ENCODE measurements at regions not wholly inside any gene's neighbourhood (a gene's known extent, or its start where the extent isn't known, plus 50 kb on each side); places are given as distances from the start of the nearest gene placed in this dataset.

GRCh38 chr3:64382153-64382552, 156.9 kb upstream of the PRICKLE2 start:
- H3K36me3 ChIP-seq (ENCODE audit: insufficient read depth, insufficient read length, low read length), result no peaks in the 10 kb centered on the region
- DNase-seq (ENCODE audit: low read depth, low spot score), result no peak
- TF ChIP-seq SUZ12 (IDR thresholded peaks at IDR 0.05; ENCODE audit: extremely low read depth, insufficient read depth, insufficient read length) (no peak), YY1 (IDR thresholded peaks at IDR 0.05; ENCODE audit: insufficient read depth, insufficient read length) (no peak), ZNF274 (IDR thresholded peaks at IDR 0.05; ENCODE audit: low read depth, low read length) (no peak)
- no peaks in the 10 kb centered on the region for H3K4me1 ChIP-seq (ENCODE audit: insufficient read depth, insufficient read length)
- H3K4me3 ChIP-seq (ENCODE audit: insufficient read length, low read depth), result no peak overlapping the region
- H3K9me3 ChIP-seq (ENCODE audit: insufficient read depth, low read length), result no peaks in the 10 kb centered on the region; the same call in 1 of the 2 replicates
- H3K9ac ChIP-seq (ENCODE audit: insufficient read length, low read depth), result no peak overlapping the region
- H3K27me3 ChIP-seq (ENCODE audit: insufficient read depth, insufficient read length), result no peaks in the 10 kb centered on the region

- no peak for DNase-seq (ENCODE audit: low read depth, low spot score)
- no peak for TF ChIP-seq ZNF274 (IDR thresholded peaks at IDR 0.05; ENCODE audit: low read depth, low read length)
- TF ChIP-seq SUZ12 (IDR thresholded peaks at IDR 0.05; ENCODE audit: extremely low read depth, insufficient read depth, insufficient read length), result no peak
- no peak for TF ChIP-seq YY1 (IDR thresholded peaks at IDR 0.05; ENCODE audit: insufficient read depth, insufficient read length)
- Histone ChIP-seq H3K4me1 (ENCODE audit: insufficient read depth, insufficient read length) (no peaks in the 10 kb centered on the region), H3K27me3 (ENCODE audit: insufficient read depth, insufficient read length) (no peaks in the 10 kb centered on the region), H3K9me3 (ENCODE audit: insufficient read depth, low read length) (no peaks in the 10 kb centered on the region; the same call in 1 of the 2 replicates), H3K36me3 (ENCODE audit: insufficient read depth, insufficient read length, low read length) (no peaks in the 10 kb centered on the region), H3K9ac (ENCODE audit: insufficient read length, low read depth) (no peak overlapping the region), H3K4me3 (ENCODE audit: insufficient read length, low read depth) (no peak overlapping the region)
These were observed 156.1 kb upstream of the PRICKLE2 start for GRCh38 chr3:64381367-64381766.

GRCh38 chr3:64380546-64380945, 155.3 kb upstream of the PRICKLE2 start:
- Histone ChIP-seq H3K4me1 (ENCODE audit: insufficient read depth, insufficient read length) (no peaks in the 10 kb centered on the region), H3K9ac (ENCODE audit: insufficient read length, low read depth) (no peak overlapping the region), H3K4me3 (ENCODE audit: insufficient read length, low read depth) (no peak overlapping the region), H3K36me3 (ENCODE audit: insufficient read depth, insufficient read length, low read length) (no peaks in the 10 kb centered on the region), H3K9me3 (ENCODE audit: insufficient read depth, low read length) (peaks cover 3% of the 10 kb centered on the region; the same call in 1 of the 2 replicates), H3K27me3 (ENCODE audit: insufficient read depth, insufficient read length) (no peaks in the 10 kb centered on the region)
- TF ChIP-seq YY1 (IDR thresholded peaks at IDR 0.05; ENCODE audit: insufficient read depth, insufficient read length) (no peak), SUZ12 (IDR thresholded peaks at IDR 0.05; ENCODE audit: extremely low read depth, insufficient read depth, insufficient read length) (no peak), ZNF274 (IDR thresholded peaks at IDR 0.05; ENCODE audit: low read depth, low read length) (no peak)
- DNase-seq (ENCODE audit: low read depth, low spot score), result no peak

- no peak overlapping the region for H3K9ac ChIP-seq (ENCODE audit: insufficient read length, low read depth)
- H3K27me3 ChIP-seq (ENCODE audit: insufficient read depth, insufficient read length), result no peaks in the 10 kb centered on the region
These were observed 154.0 kb upstream of the PRICKLE2 start for GRCh38 chr3:64379221-64379620.

GRCh38 chr3:64377942-64378341, 152.7 kb upstream of the PRICKLE2 start:
- Histone ChIP-seq H3K4me3 (ENCODE audit: insufficient read length, low read depth) (no peak overlapping the region), H3K9ac (ENCODE audit: insufficient read length, low read depth) (no peak overlapping the region), H3K27me3 (ENCODE audit: insufficient read depth, insufficient read length) (no peaks in the 10 kb centered on the region), H3K4me1 (ENCODE audit: insufficient read depth, insufficient read length) (no peaks in the 10 kb centered on the region), H3K36me3 (ENCODE audit: insufficient read depth, insufficient read length, low read length) (no peaks in the 10 kb centered on the region), H3K9me3 (ENCODE audit: insufficient read depth, low read length) (peaks cover 4% of the 10 kb centered on the region; the same call in 1 of the 2 replicates)
- no peak for TF ChIP-seq SUZ12 (IDR thresholded peaks at IDR 0.05; ENCODE audit: extremely low read depth, insufficient read depth, insufficient read length)
- TF ChIP-seq ZNF274 (IDR thresholded peaks at IDR 0.05; ENCODE audit: low read depth, low read length), result no peak
- no peak for TF ChIP-seq YY1 (IDR thresholded peaks at IDR 0.05; ENCODE audit: insufficient read depth, insufficient read length)
- DNase-seq (ENCODE audit: low read depth, low spot score), result no peak

More at GRCh38 chr3:64379221-64379620, 154.0 kb upstream of the PRICKLE2 start:
- no peaks in the 10 kb centered on the region for H3K36me3 ChIP-seq (ENCODE audit: insufficient read depth, insufficient read length, low read length)
- DNase-seq (ENCODE audit: low read depth, low spot score), result no peak
- TF ChIP-seq YY1 (IDR thresholded peaks at IDR 0.05; ENCODE audit: insufficient read depth, insufficient read length), result no peak
- TF ChIP-seq SUZ12 (IDR thresholded peaks at IDR 0.05; ENCODE audit: extremely low read depth, insufficient read depth, insufficient read length), result no peak
- no peak for TF ChIP-seq ZNF274 (IDR thresholded peaks at IDR 0.05; ENCODE audit: low read depth, low read length)
- no peaks in the 10 kb centered on the region for H3K4me1 ChIP-seq (ENCODE audit: insufficient read depth, insufficient read length)
- peaks cover 4% of the 10 kb centered on the region; the same call in 1 of the 2 replicates for H3K9me3 ChIP-seq (ENCODE audit: insufficient read depth, low read length)
- no peak overlapping the region for H3K4me3 ChIP-seq (ENCODE audit: insufficient read length, low read depth)

- Histone ChIP-seq H3K9me3 (ENCODE audit: insufficient read depth, low read length) (0 out of 2 replicates have a peak, but pooled peaks cover 4% of the 10 kb centered on the region), H3K36me3 (ENCODE audit: insufficient read depth, insufficient read length, low read length) (no peaks in the 10 kb centered on the region), H3K4me1 (ENCODE audit: insufficient read depth, insufficient read length) (no peaks in the 10 kb centered on the region), H3K4me3 (ENCODE audit: insufficient read length, low read depth) (no peak overlapping the region), H3K27me3 (ENCODE audit: insufficient read depth, insufficient read length) (no peaks in the 10 kb centered on the region), H3K9ac (ENCODE audit: insufficient read length, low read depth) (no peak overlapping the region)
- no peak for TF ChIP-seq ZNF274 (IDR thresholded peaks at IDR 0.05; ENCODE audit: low read depth, low read length)
- TF ChIP-seq YY1 (IDR thresholded peaks at IDR 0.05; ENCODE audit: insufficient read depth, insufficient read length), result no peak
- no peak for TF ChIP-seq SUZ12 (IDR thresholded peaks at IDR 0.05; ENCODE audit: extremely low read depth, insufficient read depth, insufficient read length)
- DNase-seq (ENCODE audit: low read depth, low spot score), result no peak
These were observed 150.5 kb upstream of the PRICKLE2 start for GRCh38 chr3:64375737-64376136.

- no peak overlapping the region for H3K4me3 ChIP-seq (ENCODE audit: insufficient read length, low read depth)
- H3K4me1 ChIP-seq (ENCODE audit: insufficient read depth, insufficient read length), result no peaks in the 10 kb centered on the region
- no peak for DNase-seq (ENCODE audit: low read depth, low spot score)
- H3K36me3 ChIP-seq (ENCODE audit: insufficient read depth, insufficient read length, low read length), result no peaks in the 10 kb centered on the region
- no peaks in the 10 kb centered on the region for H3K9me3 ChIP-seq (ENCODE audit: insufficient read depth, low read length)
- TF ChIP-seq SUZ12 (IDR thresholded peaks at IDR 0.05; ENCODE audit: extremely low read depth, insufficient read depth, insufficient read length), result no peak
- TF ChIP-seq ZNF274 (IDR thresholded peaks at IDR 0.05; ENCODE audit: low read depth, low read length), result no peak
- TF ChIP-seq YY1 (IDR thresholded peaks at IDR 0.05; ENCODE audit: insufficient read depth, insufficient read length), result no peak
- no peak overlapping the region for H3K9ac ChIP-seq (ENCODE audit: insufficient read length, low read depth)
- H3K27me3 ChIP-seq (ENCODE audit: insufficient read depth, insufficient read length), result no peaks in the 10 kb centered on the region
These were observed 144.1 kb upstream of the PRICKLE2 start for GRCh38 chr3:64369390-64369789.
